ENCODE measurements at regions not wholly inside any gene's neighbourhood (a gene's known extent, or its start where the extent isn't known, plus 50 kb on each side); places are given as distances from the start of the nearest gene placed in this dataset.

DNA sequence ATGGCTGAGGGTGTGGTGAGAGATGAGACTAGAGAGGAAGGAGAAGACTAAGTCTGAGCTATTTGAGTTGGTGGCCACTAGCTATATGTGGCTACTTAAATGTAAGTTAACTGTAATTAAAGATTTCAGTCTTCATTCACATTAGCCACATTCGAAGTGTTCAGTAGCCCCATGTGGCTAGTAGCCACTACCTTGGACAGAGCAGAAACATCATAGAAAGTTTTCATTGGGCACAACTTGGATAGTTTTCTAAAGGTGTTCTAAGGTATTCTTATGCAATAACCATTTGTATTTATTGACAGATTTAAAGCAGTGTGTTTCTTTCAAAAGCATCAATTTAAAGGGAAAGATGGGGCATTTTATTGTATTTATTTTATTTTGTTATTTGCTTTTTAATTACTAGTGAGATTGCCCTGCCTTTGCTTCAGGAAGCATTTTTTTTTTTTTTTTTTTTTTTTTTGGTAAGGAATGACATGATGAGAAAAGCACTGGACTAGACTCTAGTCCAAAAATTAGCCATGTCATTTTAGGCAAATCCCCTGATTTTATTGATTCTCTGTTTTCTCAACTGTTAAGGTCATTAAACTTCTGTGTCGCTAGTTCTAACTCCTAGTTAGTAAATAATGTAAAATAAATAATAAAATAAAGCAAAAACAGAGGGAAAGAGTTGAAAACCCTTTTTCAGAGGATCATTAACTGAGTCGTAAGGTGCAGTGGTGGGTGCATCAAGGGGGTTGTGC lies 153.0 kb upstream of the ROBO2 start:
- no peak for TF ChIP-seq POLR2A (IDR thresholded peaks at IDR 0.05)
- TF ChIP-seq, protein P1, sequence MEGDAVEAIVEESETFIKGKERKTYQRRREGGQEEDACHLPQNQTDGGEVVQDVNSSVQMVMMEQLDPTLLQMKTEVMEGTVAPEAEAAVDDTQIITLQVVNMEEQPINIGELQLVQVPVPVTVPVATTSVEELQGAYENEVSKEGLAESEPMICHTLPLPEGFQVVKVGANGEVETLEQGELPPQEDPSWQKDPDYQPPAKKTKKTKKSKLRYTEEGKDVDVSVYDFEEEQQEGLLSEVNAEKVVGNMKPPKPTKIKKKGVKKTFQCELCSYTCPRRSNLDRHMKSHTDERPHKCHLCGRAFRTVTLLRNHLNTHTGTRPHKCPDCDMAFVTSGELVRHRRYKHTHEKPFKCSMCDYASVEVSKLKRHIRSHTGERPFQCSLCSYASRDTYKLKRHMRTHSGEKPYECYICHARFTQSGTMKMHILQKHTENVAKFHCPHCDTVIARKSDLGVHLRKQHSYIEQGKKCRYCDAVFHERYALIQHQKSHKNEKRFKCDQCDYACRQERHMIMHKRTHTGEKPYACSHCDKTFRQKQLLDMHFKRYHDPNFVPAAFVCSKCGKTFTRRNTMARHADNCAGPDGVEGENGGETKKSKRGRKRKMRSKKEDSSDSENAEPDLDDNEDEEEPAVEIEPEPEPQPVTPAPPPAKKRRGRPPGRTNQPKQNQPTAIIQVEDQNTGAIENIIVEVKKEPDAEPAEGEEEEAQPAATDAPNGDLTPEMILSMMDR (IDR thresholded peaks at IDR 0.05), result no peak

Measured in testis (tissue), 2 donors.